OCI-LY1 (cell line): ENCODE measurements at regions not wholly inside any gene's neighbourhood (a gene's known extent, or its start where the extent isn't known, plus 50 kb on each side); places are given as distances from the start of the nearest gene placed in this dataset.

Experiments used
- CTCF ChIP-seq: fragments of 200-600 bp; sonication (generic), shearing (Covaris generic); IDR thresholded peaks from 2 replicates; pipeline ENCODE4 v1.5.1; 2017; ENCODE audit warnings: mild to moderate bottlenecking, antibody characterized with exemption, low read length, moderate library complexity, mixed read lengths
- EZH2 ChIP-seq: fragments of 200-600 bp; sonication (generic), shearing (Covaris generic); IDR thresholded peaks from 2 replicates; pipeline ENCODE4 v1.8.0; 2017; ENCODE audit warnings: borderline replicate concordance, mixed run types, mild to moderate bottlenecking, antibody characterized with exemption, low read length, moderate library complexity, mixed read lengths

GRCh38 chr12:32989705-32990104 is 93.1 kb upstream of the PKP2 start:
- TF ChIP-seq CTCF: no peak
- TF ChIP-seq EZH2: no peak
